Esophagus muscularis mucosa (tissue), 3 donors: ENCODE measurements at regions not wholly inside any gene's neighbourhood (a gene's known extent, or its start where the extent isn't known, plus 50 kb on each side); places are given as distances from the start of the nearest gene placed in this dataset.

Source experiments
- CTCF ChIP-seq, 3 experiments: fragments of 200-600 bp in 2 of 3; fragments of 450-650 bp in 1 of 3; sonication (generic) in 2 of 3; IDR thresholded peaks; one replicate each; pipeline ENCODE4 v1.5.1; 2017 to 2019; ENCODE audit warnings: antibody characterized with exemption in 3 of 3, mild to moderate bottlenecking in 2 of 3, moderate library complexity in 1 of 3
- POLR2A ChIP-seq: fragments of 450-650 bp; IDR thresholded peaks from one replicate; pipeline ENCODE4 v1.6.1; 2017; ENCODE audit warnings: antibody characterized with exemption, moderate library complexity, mild to moderate bottlenecking, low read depth

DNA sequence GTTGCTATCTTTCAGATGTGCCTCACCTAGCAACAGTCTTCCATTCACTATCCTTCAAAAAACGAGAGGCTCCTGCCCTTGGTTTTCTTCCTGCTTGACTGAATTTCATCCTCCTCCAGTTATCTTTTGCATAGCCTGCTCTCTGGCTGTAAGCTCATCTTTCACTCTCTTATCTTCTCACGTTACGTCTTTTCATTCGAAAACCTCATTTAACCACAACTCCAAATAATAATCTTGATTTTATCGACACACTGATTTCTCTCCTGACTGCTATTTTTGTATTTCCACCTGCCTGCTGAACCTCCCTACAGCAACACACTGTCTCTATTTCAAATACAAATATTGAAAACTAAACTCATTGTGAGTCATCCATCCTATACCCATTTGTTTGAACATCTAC lies 230.7 kb upstream of the TMC3 start:
- TF ChIP-seq CTCF (IDR thresholded peaks at IDR 0.05) (no peak), POLR2A (no peak)
